Heart left ventricle (tissue), 13 donors: ENCODE measurements at regions not wholly inside any gene's neighbourhood (a gene's known extent, or its start where the extent isn't known, plus 50 kb on each side); places are given as distances from the start of the nearest gene placed in this dataset.

Experiments
- CTCF ChIP-seq, 12 donors: fragments of 200-600 bp; sonication (generic) in 4 of 12; IDR thresholded peaks; one replicate each; pipeline versions ENCODE4 v1.5.0 to v1.8.0; 2018 to 2022; ENCODE audit warnings: antibody characterized with exemption in 12 of 12, mild to moderate bottlenecking in 5 of 12
- POLR2A ChIP-seq, 2 donors: fragments of 450-650 bp; IDR thresholded peaks; one replicate each; pipeline ENCODE4 v1.6.1; 2017; ENCODE audit warnings: antibody characterized with exemption in 2 of 2, mild to moderate bottlenecking in 2 of 2, moderate library complexity in 2 of 2
- donor health status: ischemic (EF 13 %, LVEDD 7.1; RV severe dilation, severe dysfunction).
- donor health status: DM: no; HTN: yes; CAD: no.
- donor health status: DM: no; HTN: no; CAD: no.
- donor health status: ischemic (EF 25% LVEDD 6.9; RV normal size, moderate dysfunction).
- donor health status: ischemic (EF 25% LVEDD 5.7; RV mildly dilated, moderate dysfunction).
- donor health status: ischemic (EF 35%, LVEDD 5.7; RV mildly dilated, moderate dysfunction).
- donor health status: nonischemic (EF 11% LVEDD 7.7; RV severe dilation, severe dysfunction).
- donor health status: DM: yes; HTN: yes; CAD: no.
- donor health status: PGD.
- donor health status: ischemic (EF 29% LVEDD 5.4; RV normal size, mild dysfunction).
- donor health status: nonischemic (EF 23%, LVEDD 6.1; RV moderate dilation, normal function).

GRCh38 chr2:144570566-144570965 is 50.6 kb upstream of the ZEB2 start:
- no peak for TF ChIP-seq CTCF (IDR thresholded peaks at IDR 0.05)
- TF ChIP-seq POLR2A (IDR thresholded peaks at IDR 0.05): no peak
